PC-3 (cell line): ENCODE measurements at regions not wholly inside any gene's neighbourhood (a gene's known extent, or its start where the extent isn't known, plus 50 kb on each side); places are given as distances from the start of the nearest gene placed in this dataset.

Source experiments
- CTCF ChIP-seq: fragments of 300-600 bp; sonication (generic); conservative IDR thresholded peaks from 2 replicates; pipeline ENCODE4 v1.5.1; 2017; ENCODE audit warnings: antibody characterized with exemption, low read depth, mild to moderate bottlenecking, low read length
- EZH2 ChIP-seq: fragments of 300-600 bp; sonication (generic); IDR thresholded peaks from one replicate; pipeline ENCODE4 v1.6.1; 2017; ENCODE audit warnings: antibody characterized with exemption, mild to moderate bottlenecking, low read length; ENCODE audit not compliant: unreplicated experiment
- EZH2phosphoT487 ChIP-seq: fragments of 300-600 bp; sonication (generic); IDR thresholded peaks from 2 replicates; pipeline ENCODE4 v1.6.1; 2018; ENCODE audit warnings: mild to moderate bottlenecking, antibody characterized with exemption, low read length, borderline replicate concordance

GRCh38 chr18:26741758-26742157 is 123.7 kb downstream of the AQP4 start:
- no peak for TF ChIP-seq CTCF
- no peak for TF ChIP-seq EZH2phosphoT487
- TF ChIP-seq EZH2: no peak
